ENCODE measurements at regions not wholly inside any gene's neighbourhood (a gene's known extent, or its start where the extent isn't known, plus 50 kb on each side); places are given as distances from the start of the nearest gene placed in this dataset.
"Not testable (repeated sequence)": the region's sequence is repeated elsewhere in the genome, so short reads cannot be mapped to it uniquely, and the experiment has no call there.

- Mint-ChIP-seq H3K27me3 (ENCODE audit: low read depth) (no peaks in the 10 kb centered on the region), H3K4me3 (no peak overlapping the region), H3K9me3 (peaks cover 8% of the 10 kb centered on the region), H3K4me1 (no peaks in the 10 kb centered on the region), H3K27ac (no peak overlapping the region), H3K36me3 (no peaks in the 10 kb centered on the region)
- no peak for DNase-seq (ENCODE audit: low spot score in 2 of 2, unreplicated experiment in 2 of 2)
- no peak for TF ChIP-seq CTCF (IDR thresholded peaks at IDR 0.05; ENCODE audit: unreplicated experiment)
These were observed 636.2 kb upstream of the LRRN3 start for GRCh38 chr7:110454713-110455112.

GRCh38 chr7:110461621-110462020, 629.3 kb upstream of the LRRN3 start:
- no peak for TF ChIP-seq CTCF (IDR thresholded peaks at IDR 0.05; ENCODE audit: unreplicated experiment)
- Mint-ChIP-seq H3K9me3 (peaks cover 4% of the 10 kb centered on the region), H3K36me3 (no peaks in the 10 kb centered on the region), H3K4me1 (no peaks in the 10 kb centered on the region), H3K27me3 (ENCODE audit: low read depth) (no peaks in the 10 kb centered on the region), H3K4me3 (no peak overlapping the region), H3K27ac (no peak overlapping the region)
- no peak for DNase-seq (ENCODE audit: low spot score in 2 of 2, unreplicated experiment in 2 of 2)

GRCh38 chr7:110470420-110470819, 620.5 kb upstream of the LRRN3 start:
- Mint-ChIP-seq H3K4me3 (no peak overlapping the region), H3K36me3 (no peaks in the 10 kb centered on the region), H3K9me3 (peaks cover 26% of the 10 kb centered on the region), H3K27ac (no peak overlapping the region), H3K27me3 (ENCODE audit: low read depth) (no peaks in the 10 kb centered on the region), H3K4me1 (no peaks in the 10 kb centered on the region)
- DNase-seq (ENCODE audit: low spot score in 2 of 2, unreplicated experiment in 2 of 2): no peak
- TF ChIP-seq CTCF (IDR thresholded peaks at IDR 0.05; ENCODE audit: unreplicated experiment): no peak

- H3K36me3 Mint-ChIP-seq; H3K27me3 Mint-ChIP-seq (ENCODE audit: low read depth); H3K4me3 Mint-ChIP-seq; H3K4me1 Mint-ChIP-seq; DNase-seq (ENCODE audit: low spot score in 2 of 2, unreplicated experiment in 2 of 2); H3K27ac Mint-ChIP-seq: not testable (repeated sequence)
- H3K9me3 Mint-ChIP-seq: peaks cover 24% of the 10 kb centered on the region
These were observed 618.5 kb upstream of the LRRN3 start for GRCh38 chr7:110472419-110472818.

GRCh38 chr7:110480964-110481363, 610.0 kb upstream of the LRRN3 start:
- Mint-ChIP-seq H3K4me3 (no peak overlapping the region), H3K27me3 (ENCODE audit: low read depth) (no peaks in the 10 kb centered on the region), H3K36me3 (peaks cover 8% of the 10 kb centered on the region), H3K4me1 (peaks cover 9% of the 10 kb centered on the region), H3K27ac (no peak overlapping the region), H3K9me3 (peaks cover 36% of the 10 kb centered on the region)
- DNase-seq (ENCODE audit: low spot score in 2 of 2, unreplicated experiment in 2 of 2): no peak
- no peak for TF ChIP-seq CTCF (IDR thresholded peaks at IDR 0.05; ENCODE audit: unreplicated experiment)

GRCh38 chr7:110483553-110483952, 607.4 kb upstream of the LRRN3 start:
- Mint-ChIP-seq H3K27me3 (ENCODE audit: low read depth) (no peaks in the 10 kb centered on the region), H3K4me1 (peaks cover 9% of the 10 kb centered on the region), H3K9me3 (peaks cover 36% of the 10 kb centered on the region), H3K36me3 (peaks cover 8% of the 10 kb centered on the region), H3K4me3 (no peak overlapping the region), H3K27ac (no peak overlapping the region)
- DNase-seq (ENCODE audit: low spot score in 2 of 2, unreplicated experiment in 2 of 2): no peak
- no peak for TF ChIP-seq CTCF (IDR thresholded peaks at IDR 0.05; ENCODE audit: unreplicated experiment)

Measured in mesothelial cell of epicardium (in vitro differentiated cells).